ENCODE measurements at regions not wholly inside any gene's neighbourhood (a gene's known extent, or its start where the extent isn't known, plus 50 kb on each side); places are given as distances from the start of the nearest gene placed in this dataset.

- TF ChIP-seq, protein P1, sequence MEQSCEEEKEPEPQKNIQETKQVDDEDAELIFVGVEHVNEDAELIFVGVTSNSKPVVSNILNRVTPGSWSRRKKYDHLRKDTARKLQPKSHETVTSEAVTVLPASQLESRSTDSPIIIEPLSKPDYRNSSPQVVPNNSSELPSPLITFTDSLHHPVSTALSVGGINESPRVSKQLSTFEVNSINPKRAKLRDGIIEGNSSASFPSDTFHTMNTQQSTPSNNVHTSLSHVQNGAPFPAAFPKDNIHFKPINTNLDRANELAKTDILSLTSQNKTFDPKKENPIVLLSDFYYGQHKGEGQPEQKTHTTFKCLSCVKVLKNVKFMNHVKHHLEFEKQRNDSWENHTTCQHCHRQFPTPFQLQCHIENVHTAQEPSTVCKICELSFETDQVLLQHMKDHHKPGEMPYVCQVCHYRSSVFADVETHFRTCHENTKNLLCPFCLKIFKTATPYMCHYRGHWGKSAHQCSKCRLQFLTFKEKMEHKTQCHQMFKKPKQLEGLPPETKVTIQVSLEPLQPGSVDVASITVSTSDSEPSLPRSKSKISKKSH (CRISPR knock-in tag; IDR thresholded peaks at IDR 0.05; ENCODE audit: borderline replicate concordance) = no peak
- TF ChIP-seq, protein P2, sequence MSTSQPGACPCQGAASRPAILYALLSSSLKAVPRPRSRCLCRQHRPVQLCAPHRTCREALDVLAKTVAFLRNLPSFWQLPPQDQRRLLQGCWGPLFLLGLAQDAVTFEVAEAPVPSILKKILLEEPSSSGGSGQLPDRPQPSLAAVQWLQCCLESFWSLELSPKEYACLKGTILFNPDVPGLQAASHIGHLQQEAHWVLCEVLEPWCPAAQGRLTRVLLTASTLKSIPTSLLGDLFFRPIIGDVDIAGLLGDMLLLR (CRISPR knock-in tag; IDR thresholded peaks at IDR 0.05) = no peak
- no peak for TF ChIP-seq PPARG (CRISPR knock-in tag; conservative IDR thresholded peaks at IDR 0.05)
- TF ChIP-seq MYC (CRISPR knock-in tag; IDR thresholded peaks at IDR 0.05; ENCODE audit: borderline replicate concordance) = no peak
- no peak for TF ChIP-seq ZNF777 (CRISPR knock-in tag; IDR thresholded peaks at IDR 0.05)
Measured at GRCh38 chr1:199909137-199909536, 118.4 kb upstream of the NR5A2 start (continued).

DNA sequence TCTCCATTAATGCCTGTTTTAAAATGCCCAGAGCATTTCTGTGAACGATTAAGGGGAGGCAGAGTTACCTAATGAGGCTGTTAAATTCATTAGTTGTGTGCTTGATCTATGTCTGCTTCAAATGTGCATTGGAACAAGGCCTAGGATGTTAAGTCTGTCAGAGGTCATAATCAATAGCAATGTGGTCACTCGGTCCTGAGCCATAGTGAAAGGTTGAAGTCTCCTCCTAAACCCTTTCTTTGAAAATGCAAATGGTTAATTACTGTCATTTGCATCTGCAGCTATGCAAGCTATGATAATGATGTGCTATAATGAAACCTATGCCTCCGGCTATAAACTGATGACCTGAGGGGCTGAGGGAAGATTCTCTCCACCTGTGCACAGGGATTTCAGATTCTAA is 114.2 kb upstream of the NR5A2 start:
- Histone ChIP-seq H3K27ac (ENCODE audit: extremely low read length, insufficient read depth, low read length) (no peak overlapping the region), H3K4me3 (replicated peaks in 1 of 3; ENCODE audit: insufficient read depth in 1 of 3, low read depth in 2 of 3, low read length in 3 of 3) (no peak overlapping the region), H3K27me3 (ENCODE audit: control insufficient read depth in 1 of 2, insufficient read depth in 2 of 2, low read length in 2 of 2) (no peaks in the 10 kb centered on the region), H4K20me1 (ENCODE audit: insufficient read depth, low read length) (no peaks in the 10 kb centered on the region), H3K9ac (ENCODE audit: insufficient read depth, low read depth, low read length) (no peak overlapping the region), H3K4me1 (ENCODE audit: insufficient read depth, low read length) (no peaks in the 10 kb centered on the region), H3K9me3 (ENCODE audit: low read length) (no peaks in the 10 kb centered on the region), H3K36me3 (replicated peaks in 1 of 2; ENCODE audit: control insufficient read depth in 1 of 2, insufficient read depth in 2 of 2, low read length in 2 of 2) (no peaks in the 10 kb centered on the region), H3K4me2 (ENCODE audit: low read depth, low read length) (no peak overlapping the region), H2AFZ (ENCODE audit: low read length) (no peak overlapping the region), H3K79me2 (ENCODE audit: insufficient read depth, low read length) (no peaks in the 10 kb centered on the region)
- FAIRE-seq (no peak), ATAC-seq (no peak), DNase-seq (ENCODE audit: low spot score) (no peak)
- 5% methylated on average over 3 of the region's 3 CpGs for WGBS (ENCODE audit: low lambda C conversion rate)
- BruUV-seq (replicated peaks) = no TSS peak
- TF ChIP-seq ZNF451 (CRISPR knock-in tag; IDR thresholded peaks at IDR 0.05) = no peak
- TF ChIP-seq SIN3A (IDR thresholded peaks at IDR 0.05; ENCODE audit: borderline replicate concordance, low read depth, low read length) = no peak
- in situ Hi-C loops (cut with HindIII; ENCODE audit: extremely low pct_ligation_motif_present, low pct_unique_long_range_greater_than_20kb) (no loop called here), intact Hi-C loops (cut with micrococcal nuclease; ENCODE audit: unreplicated experiment) (no loop called here)
- CTCF ChIA-PET (ENCODE audit: low intra/inter-chr PET ratio, low total read pairs) = no interaction called here
- POLR2A ChIA-PET = no interaction called here
